HEK293 (cell line): ENCODE measurements at regions not wholly inside any gene's neighbourhood (a gene's known extent, or its start where the extent isn't known, plus 50 kb on each side); places are given as distances from the start of the nearest gene placed in this dataset.

Source experiments
- CTCF ChIA-PET: fragments of 350-600 bp; formaldehyde crosslinking; extraction: SDS; loops from one replicate; lab custom pipeline; 2021; ENCODE audit warnings: antibody characterized with exemption; lab: Yijun Ruan, JAX
- POLR2A ChIA-PET: fragments of 300-600 bp; formaldehyde crosslinking; extraction: SDS; loops from one replicate; lab custom pipeline; 2020; ENCODE audit warnings: antibody characterized with exemption, inconsistent platforms; lab: Yijun Ruan, JAX
- H3K27ac ChIP-seq: fragments of 200-500 bp; sonication (Bioruptor generic); 2 replicates; pipeline ENCODE4 v1.5.1; 2014; ENCODE audit warnings: low read depth, low read length, control low read depth, inconsistent platforms; ENCODE audit errors: extremely low read depth
- H3K36me3 ChIP-seq, 2 experiments: fragments of 200-500 bp in 1 of 2; sonication (Bioruptor generic) in 1 of 2; 1 replicate in 1 of 2; 2 replicates in 1 of 2; pipeline ENCODE4 v1.5.1; 2014 to 2017; ENCODE audit warnings: inconsistent platforms in 2 of 2, low read length in 2 of 2; ENCODE audit not compliant: control insufficient read depth in 2 of 2, insufficient read depth in 1 of 2
- H3K4me1 ChIP-seq: fragments of 200-500 bp; sonication (Bioruptor generic); 2 replicates; pipeline ENCODE4 v1.5.1; 2014; ENCODE audit warnings: mild to moderate bottlenecking, low read length, inconsistent platforms; ENCODE audit not compliant: control insufficient read depth, insufficient read depth
- H3K4me3 ChIP-seq: 2 replicates; pipeline ENCODE4 v1.5.1; 2011; ENCODE audit warnings: low read depth, mild to moderate bottlenecking, control low read depth, low read length, moderate library complexity
- H3K9me3 ChIP-seq: fragments of 200-500 bp; sonication (Bioruptor generic); 2 replicates; pipeline ENCODE4 v1.5.1; 2014; ENCODE audit warnings: low read depth, low read length, inconsistent platforms; ENCODE audit not compliant: control insufficient read depth, insufficient read depth
- FEZF1 ChIP-seq: fragments of 450-650 bp; formaldehyde crosslinking; IDR thresholded peaks from 2 replicates; pipeline ENCODE4 v1.5.1; 2016; ENCODE audit warnings: missing biosample characterization, missing genetic modification characterization
- PRDM6 ChIP-seq: fragments of 450-650 bp; formaldehyde crosslinking; IDR thresholded peaks from 2 replicates; pipeline ENCODE4 v1.5.1; 2017; ENCODE audit warnings: missing biosample characterization, missing genetic modification characterization
- YY1 ChIP-seq: fragments of 450-650 bp; formaldehyde crosslinking; IDR thresholded peaks from 2 replicates; pipeline ENCODE4 v1.5.1; 2018; ENCODE audit warnings: missing biosample characterization, missing genetic modification characterization
- ZBTB20 ChIP-seq: fragments of 450-650 bp; formaldehyde crosslinking; IDR thresholded peaks from 2 replicates; pipeline ENCODE4 v1.5.1; 2016; ENCODE audit warnings: missing biosample characterization, missing genetic modification characterization
- ZBTB7A ChIP-seq: fragments of 450-650 bp; formaldehyde crosslinking; IDR thresholded peaks from 2 replicates; pipeline ENCODE4 v1.5.1; 2016; ENCODE audit warnings: low read depth, missing biosample characterization, missing genetic modification characterization
- ZNF121 ChIP-seq: fragments of 450-650 bp; formaldehyde crosslinking; IDR thresholded peaks from 2 replicates; pipeline ENCODE4 v1.5.1; 2016; ENCODE audit warnings: missing biosample characterization, missing genetic modification characterization
- ZNF175 ChIP-seq: fragments of 450-650 bp; formaldehyde crosslinking; IDR thresholded peaks from 2 replicates; pipeline ENCODE4 v1.5.1; 2016; ENCODE audit warnings: missing biosample characterization, missing genetic modification characterization
- ZNF239 ChIP-seq: fragments of 450-650 bp; formaldehyde crosslinking; IDR thresholded peaks from 2 replicates; pipeline ENCODE4 v1.5.1; 2016; ENCODE audit warnings: missing biosample characterization, missing genetic modification characterization
- ZNF324 ChIP-seq: fragments of 450-650 bp; formaldehyde crosslinking; IDR thresholded peaks from 2 replicates; pipeline ENCODE4 v1.5.1; 2016; ENCODE audit warnings: missing biosample characterization, missing genetic modification characterization
- ZNF335 ChIP-seq: fragments of 450-650 bp; formaldehyde crosslinking; conservative IDR thresholded peaks from 2 replicates; pipeline ENCODE4 v1.5.1; 2016; ENCODE audit warnings: missing biosample characterization, missing genetic modification characterization
- ZNF366 ChIP-seq: fragments of 450-650 bp; formaldehyde crosslinking; conservative IDR thresholded peaks from 2 replicates; pipeline ENCODE4 v1.5.1; 2016; ENCODE audit warnings: missing biosample characterization, missing genetic modification characterization
- ZNF398 ChIP-seq: fragments of 450-650 bp; formaldehyde crosslinking; IDR thresholded peaks from 2 replicates; pipeline ENCODE4 v1.5.1; 2017; ENCODE audit warnings: missing biosample characterization, missing genetic modification characterization
- ZNF426 ChIP-seq: fragments of 450-650 bp; formaldehyde crosslinking; IDR thresholded peaks from 2 replicates; pipeline ENCODE4 v1.5.1; 2017; ENCODE audit warnings: missing biosample characterization, missing genetic modification characterization, mild to moderate bottlenecking, inconsistent platforms, moderate library complexity
- ZNF473 ChIP-seq: fragments of 450-650 bp; formaldehyde crosslinking; IDR thresholded peaks from 2 replicates; pipeline ENCODE4 v1.5.1; 2017; ENCODE audit warnings: missing biosample characterization, missing genetic modification characterization
- ZNF521 ChIP-seq: fragments of 450-650 bp; formaldehyde crosslinking; IDR thresholded peaks from 2 replicates; pipeline ENCODE4 v1.5.1; 2017; ENCODE audit warnings: missing biosample characterization, mild to moderate bottlenecking, missing genetic modification characterization
- ZNF654 ChIP-seq: fragments of 450-650 bp; formaldehyde crosslinking; IDR thresholded peaks from 2 replicates; pipeline ENCODE4 v1.5.1; 2016; ENCODE audit warnings: low read depth, missing biosample characterization, missing genetic modification characterization
- ZNF747 ChIP-seq: fragments of 450-650 bp; formaldehyde crosslinking; IDR thresholded peaks from 2 replicates; pipeline ENCODE4 v1.5.1; 2016; ENCODE audit warnings: missing biosample characterization, missing genetic modification characterization
- ZNF830 ChIP-seq: fragments of 450-650 bp; IDR thresholded peaks from 2 replicates; pipeline ENCODE4 v1.5.0; 2018; ENCODE audit warnings: missing biosample characterization, missing genetic modification characterization, low read depth, mild to moderate bottlenecking, moderate library complexity
- TF ChIP-seq, protein P1 (sequence below): fragments of 450-650 bp; formaldehyde crosslinking; IDR thresholded peaks from 2 replicates; pipeline ENCODE4; 2016; ENCODE audit warnings: missing biosample characterization, missing genetic modification characterization
- TF ChIP-seq, protein P2 (sequence below): fragments of 450-650 bp; formaldehyde crosslinking; IDR thresholded peaks from 2 replicates; pipeline ENCODE4 v1.5.1; 2016; ENCODE audit warnings: missing biosample characterization, missing genetic modification characterization, borderline replicate concordance
- TF ChIP-seq, protein P3 (sequence below): fragments of 450-650 bp; formaldehyde crosslinking; IDR thresholded peaks from 2 replicates; pipeline ENCODE4 v1.5.1; 2016; ENCODE audit warnings: missing biosample characterization, missing genetic modification characterization

- TF ChIP-seq ZNF335 (no peak), ZNF654 (tag by site-specific recombination) (0 out of 2 replicates have a peak, but pooled peaks have one; percentile 7)
- POLR2A ChIA-PET: no interaction called here
- no peaks in the 10 kb centered on the region for H3K36me3 ChIP-seq
Measured at GRCh38 chr2:108184419-108184818, 55.3 kb upstream of the SULT1C3 start.

DNA sequence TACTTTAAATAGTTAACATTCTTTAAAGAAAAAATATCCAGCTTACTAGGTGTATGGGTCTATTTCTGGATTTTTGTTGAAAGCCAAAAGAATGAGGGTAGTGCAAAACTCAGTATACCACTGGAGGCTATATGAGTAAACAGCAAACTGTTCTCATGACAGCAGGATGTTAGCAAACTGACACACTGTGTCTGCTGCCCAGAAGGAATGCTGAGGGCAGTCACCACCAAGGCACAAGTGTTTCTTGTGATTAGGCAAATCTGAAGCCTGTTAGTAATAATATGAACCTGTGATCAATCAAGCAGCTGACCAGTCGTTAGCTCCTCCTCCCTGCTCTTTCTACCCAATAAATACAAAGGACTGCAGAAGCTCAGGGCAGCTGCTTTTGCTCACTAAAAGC, 50.5 kb upstream of the SULT1C3 start:
- CTCF ChIA-PET: interaction anchor here (0.5 kb wide), 1 partner anchor 39 kb away, joined by 3 read pairs; no protein-coding TSS in a partner anchor
- Histone ChIP-seq H3K4me3 (no peak overlapping the region), H3K9me3 (no peaks in the 10 kb centered on the region), H3K36me3 (no peaks in the 10 kb centered on the region), H3K4me1 (no peaks in the 10 kb centered on the region), H3K27ac (no peak overlapping the region)
- no peak for TF ChIP-seq ZNF239 (tag by site-specific recombination)
- no peak for TF ChIP-seq ZNF366 (tag by site-specific recombination)
- no peak for TF ChIP-seq ZNF121 (tag by site-specific recombination)
- TF ChIP-seq YY1 (tag by site-specific recombination): no peak
- TF ChIP-seq, protein P1, sequence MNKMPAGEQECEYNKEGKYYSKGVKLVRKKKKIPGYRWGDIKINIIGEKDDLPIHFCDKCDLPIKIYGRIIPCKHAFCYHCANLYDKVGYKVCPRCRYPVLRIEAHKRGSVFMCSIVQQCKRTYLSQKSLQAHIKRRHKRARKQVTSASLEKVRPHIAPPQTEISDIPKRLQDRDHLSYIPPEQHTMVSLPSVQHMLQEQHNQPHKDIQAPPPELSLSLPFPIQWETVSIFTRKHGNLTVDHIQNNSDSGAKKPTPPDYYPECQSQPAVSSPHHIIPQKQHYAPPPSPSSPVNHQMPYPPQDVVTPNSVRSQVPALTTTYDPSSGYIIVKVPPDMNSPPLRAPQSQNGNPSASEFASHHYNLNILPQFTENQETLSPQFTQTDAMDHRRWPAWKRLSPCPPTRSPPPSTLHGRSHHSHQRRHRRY: no peak
- TF ChIP-seq ZBTB20: no peak
- no peak for TF ChIP-seq ZNF324 (tag by site-specific recombination)
- no peak for TF ChIP-seq ZNF398 (tag by site-specific recombination)
- no peak for TF ChIP-seq ZNF654 (tag by site-specific recombination)
- no peak for TF ChIP-seq ZNF426 (tag by site-specific recombination)
- TF ChIP-seq FEZF1: no peak
- TF ChIP-seq ZNF175 (tag by site-specific recombination): no peak
- TF ChIP-seq PRDM6: no peak
- no peak for TF ChIP-seq ZBTB7A (tag by site-specific recombination)
- TF ChIP-seq ZNF830: no peak
- TF ChIP-seq ZNF747 (tag by site-specific recombination): no peak
- TF ChIP-seq ZNF521 (tag by site-specific recombination): no peak
- TF ChIP-seq, protein P2, sequence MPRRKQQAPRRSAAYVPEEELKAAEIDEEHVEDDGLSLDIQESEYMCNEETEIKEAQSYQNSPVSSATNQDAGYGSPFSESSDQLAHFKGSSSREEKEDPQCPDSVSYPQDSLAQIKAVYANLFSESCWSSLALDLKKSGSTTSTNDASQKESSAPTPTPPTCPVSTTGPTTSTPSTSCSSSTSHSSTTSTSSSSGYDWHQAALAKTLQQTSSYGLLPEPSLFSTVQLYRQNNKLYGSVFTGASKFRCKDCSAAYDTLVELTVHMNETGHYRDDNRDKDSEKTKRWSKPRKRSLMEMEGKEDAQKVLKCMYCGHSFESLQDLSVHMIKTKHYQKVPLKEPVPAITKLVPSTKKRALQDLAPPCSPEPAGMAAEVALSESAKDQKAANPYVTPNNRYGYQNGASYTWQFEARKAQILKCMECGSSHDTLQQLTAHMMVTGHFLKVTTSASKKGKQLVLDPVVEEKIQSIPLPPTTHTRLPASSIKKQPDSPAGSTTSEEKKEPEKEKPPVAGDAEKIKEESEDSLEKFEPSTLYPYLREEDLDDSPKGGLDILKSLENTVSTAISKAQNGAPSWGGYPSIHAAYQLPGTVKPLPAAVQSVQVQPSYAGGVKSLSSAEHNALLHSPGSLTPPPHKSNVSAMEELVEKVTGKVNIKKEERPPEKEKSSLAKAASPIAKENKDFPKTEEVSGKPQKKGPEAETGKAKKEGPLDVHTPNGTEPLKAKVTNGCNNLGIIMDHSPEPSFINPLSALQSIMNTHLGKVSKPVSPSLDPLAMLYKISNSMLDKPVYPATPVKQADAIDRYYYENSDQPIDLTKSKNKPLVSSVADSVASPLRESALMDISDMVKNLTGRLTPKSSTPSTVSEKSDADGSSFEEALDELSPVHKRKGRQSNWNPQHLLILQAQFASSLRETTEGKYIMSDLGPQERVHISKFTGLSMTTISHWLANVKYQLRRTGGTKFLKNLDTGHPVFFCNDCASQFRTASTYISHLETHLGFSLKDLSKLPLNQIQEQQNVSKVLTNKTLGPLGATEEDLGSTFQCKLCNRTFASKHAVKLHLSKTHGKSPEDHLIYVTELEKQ (tag by site-specific recombination): no peak
- TF ChIP-seq, protein P3, sequence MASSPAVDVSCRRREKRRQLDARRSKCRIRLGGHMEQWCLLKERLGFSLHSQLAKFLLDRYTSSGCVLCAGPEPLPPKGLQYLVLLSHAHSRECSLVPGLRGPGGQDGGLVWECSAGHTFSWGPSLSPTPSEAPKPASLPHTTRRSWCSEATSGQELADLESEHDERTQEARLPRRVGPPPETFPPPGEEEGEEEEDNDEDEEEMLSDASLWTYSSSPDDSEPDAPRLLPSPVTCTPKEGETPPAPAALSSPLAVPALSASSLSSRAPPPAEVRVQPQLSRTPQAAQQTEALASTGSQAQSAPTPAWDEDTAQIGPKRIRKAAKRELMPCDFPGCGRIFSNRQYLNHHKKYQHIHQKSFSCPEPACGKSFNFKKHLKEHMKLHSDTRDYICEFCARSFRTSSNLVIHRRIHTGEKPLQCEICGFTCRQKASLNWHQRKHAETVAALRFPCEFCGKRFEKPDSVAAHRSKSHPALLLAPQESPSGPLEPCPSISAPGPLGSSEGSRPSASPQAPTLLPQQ (tag by site-specific recombination): no peak
- no peak for TF ChIP-seq ZNF473 (tag by site-specific recombination)
- POLR2A ChIA-PET: no interaction called here

More at GRCh38 chr2:108184419-108184818, 55.3 kb upstream of the SULT1C3 start:
- Histone ChIP-seq H3K4me1 (no peaks in the 10 kb centered on the region), H3K27ac (no peak overlapping the region), H3K9me3 (no peaks in the 10 kb centered on the region), H3K4me3 (no peak overlapping the region)
- CTCF ChIA-PET: interaction anchor here (0.5 to 4.9 kb wide), 5 partner anchors 9 to 248 kb away, joined by 3 to 34 read pairs (median 3); no protein-coding TSS in a partner anchor
